Keratinocyte (primary cell): ENCODE measurements at regions not wholly inside any gene's neighbourhood (a gene's known extent, or its start where the extent isn't known, plus 50 kb on each side); places are given as distances from the start of the nearest gene placed in this dataset.
"Not testable (repeated sequence)": the region's sequence is repeated elsewhere in the genome, so short reads cannot be mapped to it uniquely, and the experiment has no call there.

ENCODE experiments used
- DNase-seq: peaks from one replicate; pipeline ENCODE4 v3.0.0-alpha.2; 2011; ENCODE audit warnings: low read depth, missing footprints, low spot score
- FAIRE-seq: peaks from 2 replicates; lab custom pipeline; 2011; peaks lifted over from hg19 to GRCh38; lab: Jason Lieb, UNC
- H2AFZ ChIP-seq: 2 replicates; pipeline ENCODE4 v1.6.0; 2012; ENCODE audit warnings: low read length, control low read depth, inconsistent platforms; ENCODE audit not compliant: control insufficient read depth
- H3K27ac ChIP-seq: 2 replicates; pipeline ENCODE4 v1.5.1; 2011; ENCODE audit warnings: low read length; ENCODE audit not compliant: control insufficient read depth, insufficient read depth
- H3K27me3 ChIP-seq: 3 replicates; pipeline ENCODE4 v1.6.0; 2011; ENCODE audit warnings: low read length; ENCODE audit not compliant: control insufficient read depth, insufficient read depth; ENCODE audit errors: extremely low read depth
- H3K36me3 ChIP-seq, 2 experiments: 2 replicates in 1 of 2; 3 replicates in 1 of 2; pipeline ENCODE4 v1.5.1; 2011; ENCODE audit warnings: low read length in 2 of 2, mild to moderate bottlenecking in 1 of 2; ENCODE audit not compliant: control insufficient read depth in 2 of 2, insufficient read depth in 2 of 2; ENCODE audit errors: extremely low read depth in 1 of 2
- H3K4me1 ChIP-seq: 3 replicates; pipeline ENCODE4 v1.5.1; 2011; ENCODE audit warnings: low read length; ENCODE audit not compliant: control insufficient read depth, insufficient read depth; ENCODE audit errors: extremely low read depth
- H3K4me2 ChIP-seq: 3 replicates; pipeline ENCODE4 v1.6.0; 2011; ENCODE audit warnings: low read depth, low read length; ENCODE audit not compliant: control insufficient read depth, insufficient read depth; ENCODE audit errors: extremely low read depth
- H3K4me3 ChIP-seq, 3 experiments: fragments of 200-600 bp in 1 of 3; sonication (generic) in 1 of 3; 2 replicates in 2 of 3; 3 replicates in 1 of 3; pipeline ENCODE4 v1.5.1; 2011 to 2016; ENCODE audit warnings: low read length in 3 of 3, mild to moderate bottlenecking in 3 of 3, control low read depth in 2 of 3, inconsistent platforms in 1 of 3, low read depth in 1 of 3, mixed read lengths in 1 of 3, mixed run types in 1 of 3, moderate library complexity in 1 of 3; ENCODE audit not compliant: control insufficient read depth in 2 of 3, insufficient read depth in 2 of 3; ENCODE audit errors: extremely low read depth in 1 of 3
- H3K79me2 ChIP-seq: 2 replicates; pipeline ENCODE4 v1.6.0; 2012; ENCODE audit warnings: low read length; ENCODE audit not compliant: control insufficient read depth, insufficient read depth
- H3K9ac ChIP-seq: 3 replicates; pipeline ENCODE4 v1.6.0; 2011; ENCODE audit warnings: low read length; ENCODE audit not compliant: control insufficient read depth, insufficient read depth; ENCODE audit errors: extremely low read depth
- H3K9me1 ChIP-seq: 3 replicates; pipeline ENCODE4 v1.6.0; 2011; ENCODE audit warnings: low read length; ENCODE audit not compliant: control insufficient read depth, insufficient read depth; ENCODE audit errors: extremely low read depth
- H3K9me3 ChIP-seq: 2 replicates; pipeline ENCODE4 v1.5.1; 2012; ENCODE audit warnings: low read depth, low read length; ENCODE audit not compliant: control insufficient read depth
- H4K20me1 ChIP-seq: 3 replicates; pipeline ENCODE4 v1.6.0; 2011; ENCODE audit warnings: low read length; ENCODE audit not compliant: control insufficient read depth, insufficient read depth; ENCODE audit errors: extremely low read depth
- CTCF ChIP-seq, 3 experiments: IDR thresholded peaks in 1 of 3; conservative IDR thresholded peaks in 1 of 3; optimal IDR thresholded peaks in 1 of 3; 2 replicates in 2 of 3; 3 replicates in 1 of 3; pipeline versions ENCODE3 to v1.5.1; 2011; ENCODE audit warnings: low read length in 3 of 3, mild to moderate bottlenecking in 3 of 3, moderate library complexity in 2 of 3, control low read depth in 1 of 3, inconsistent platforms in 1 of 3; ENCODE audit not compliant: insufficient read depth in 2 of 3; ENCODE audit errors: extremely low read depth in 1 of 3
- EZH2 ChIP-seq: IDR thresholded peaks from one replicate; pipeline ENCODE4 v1.6.1; 2012; ENCODE audit warnings: inconsistent platforms, mild to moderate bottlenecking, low read length, moderate library complexity
- dilution Hi-C: fragments of 300-500 bp; cut with MboI; formaldehyde crosslinking; loops from one replicate; pipeline ENCODE4 v1.7.0; 2020; ENCODE audit warnings: low sequenced_read_pairs; ENCODE audit not compliant: extremely low pct_ligation_motif_present

DNA sequence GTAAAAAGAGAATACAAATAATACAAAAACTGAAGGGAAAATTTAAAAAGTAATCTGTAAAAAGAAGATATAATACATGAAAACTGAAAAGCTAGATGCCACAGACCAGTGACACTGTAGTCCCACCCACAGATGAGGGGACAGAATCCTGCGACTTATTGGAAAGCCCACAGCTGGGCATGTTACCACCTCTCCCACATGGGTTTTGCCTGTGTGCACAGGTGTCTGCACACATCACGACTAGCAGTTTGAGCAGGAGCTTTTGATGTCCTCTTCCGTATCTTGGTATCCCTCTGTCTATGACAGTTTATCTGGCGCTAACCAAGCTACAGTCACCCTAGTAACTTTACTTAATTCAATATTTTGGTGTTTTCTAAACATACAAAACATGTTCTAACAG, 291.1 kb upstream of the EXOC2 start:
- DNase-seq (no peak), FAIRE-seq (no peak)
- H3K4me3 ChIP-seq: no peak overlapping the region
- H3K4me2 ChIP-seq: no peak overlapping the region
- no peak overlapping the region for H2AFZ ChIP-seq
- no peaks in the 10 kb centered on the region for H3K79me2 ChIP-seq
- no peaks in the 10 kb centered on the region for H4K20me1 ChIP-seq
- no peaks in the 10 kb centered on the region for H3K36me3 ChIP-seq
- no peaks in the 10 kb centered on the region for H3K9me3 ChIP-seq
- H3K4me1 ChIP-seq: no peaks in the 10 kb centered on the region
- dilution Hi-C loops: no loop called here
- TF ChIP-seq EZH2: no peak
- no peak for TF ChIP-seq CTCF (optimal IDR thresholded peaks at IDR 0.05 in 1 of 3, IDR thresholded peaks at IDR 0.05 in 1 of 3, conservative IDR thresholded peaks at IDR 0.05 in 1 of 3; ENCODE audit: extremely low read depth in 1 of 3, insufficient read depth in 2 of 3, low read length in 3 of 3)
- no peak overlapping the region for H3K9ac ChIP-seq
- no peaks in the 10 kb centered on the region for H3K27me3 ChIP-seq
- H3K27ac ChIP-seq: no peak overlapping the region
- H3K9me1 ChIP-seq: no peaks in the 10 kb centered on the region

GRCh38 chr6:978937-979685, 286.2 kb upstream of the EXOC2 start:
- Histone ChIP-seq H3K4me1 (no peaks in the 10 kb centered on the region), H3K79me2 (no peaks in the 10 kb centered on the region), H3K36me3 (no peaks in the 10 kb centered on the region), H3K27me3 (no peaks in the 10 kb centered on the region), H3K9me1 (no peaks in the 10 kb centered on the region), H3K9ac (no peak overlapping the region), H2AFZ (no peak overlapping the region), H3K27ac (no peak overlapping the region), H3K9me3 (no peaks in the 10 kb centered on the region), H3K4me3 (no peak overlapping the region), H3K4me2 (no peak overlapping the region), H4K20me1 (no peaks in the 10 kb centered on the region)
- TF ChIP-seq CTCF (optimal IDR thresholded peaks at IDR 0.05 in 1 of 3, IDR thresholded peaks at IDR 0.05 in 1 of 3, conservative IDR thresholded peaks at IDR 0.05 in 1 of 3; ENCODE audit: extremely low read depth in 1 of 3, insufficient read depth in 2 of 3, low read length in 3 of 3) (no peak), EZH2 (no peak)
- no peak for FAIRE-seq
- dilution Hi-C loops: no loop called here
- DNase-seq: no peak

- H3K4me2 ChIP-seq, H3K4me3 ChIP-seq, H4K20me1 ChIP-seq, H3K9me3 ChIP-seq, DNase-seq, H3K9me1 ChIP-seq, H3K79me2 ChIP-seq, H3K27me3 ChIP-seq, H3K36me3 ChIP-seq, FAIRE-seq, H3K27ac ChIP-seq, H2AFZ ChIP-seq, H3K4me1 ChIP-seq, dilution Hi-C loops, H3K9ac ChIP-seq: not testable (repeated sequence)
These were observed 284.3 kb upstream of the EXOC2 start for GRCh38 chr6:977226-977625.
